ENCODE measurements at regions not wholly inside any gene's neighbourhood (a gene's known extent, or its start where the extent isn't known, plus 50 kb on each side); places are given as distances from the start of the nearest gene placed in this dataset.

GRCh38 chr14:22297376-22297775 is 291.6 kb downstream of the DAD1 start:
- TF ChIP-seq HDGF (IDR thresholded peaks at IDR 0.05; ENCODE audit: borderline replicate concordance) (no peak), SP1 (IDR thresholded peaks at IDR 0.05) (no peak), BHLHE40 (IDR thresholded peaks at IDR 0.05; ENCODE audit: borderline replicate concordance) (no peak), ZNF384 (IDR thresholded peaks at IDR 0.05) (no peak), ELF4 (IDR thresholded peaks at IDR 0.05) (no peak), FOXK2 (IDR thresholded peaks at IDR 0.05) (no peak), FOXA1 (IDR thresholded peaks at IDR 0.05) (no peak), PKNOX1 (IDR thresholded peaks at IDR 0.05) (no peak), CTBP1 (IDR thresholded peaks at IDR 0.05; ENCODE audit: borderline replicate concordance) (no peak), FOXM1 (IDR thresholded peaks at IDR 0.05; ENCODE audit: borderline replicate concordance) (no peak), TARDBP (IDR thresholded peaks at IDR 0.05) (no peak), L3MBTL2 (conservative IDR thresholded peaks at IDR 0.05) (no peak)

Data from HEK293T (cell line).